ENCODE measurements at regions not wholly inside any gene's neighbourhood (a gene's known extent, or its start where the extent isn't known, plus 50 kb on each side); places are given as distances from the start of the nearest gene placed in this dataset.

GRCh38 chr21:28152732-28153131, 839.9 kb downstream of the LTN1 start:
- Mint-ChIP-seq H3K27me3 (ENCODE audit: insufficient read depth, low read depth) (no peaks in the 10 kb centered on the region), H3K4me1 (no peaks in the 10 kb centered on the region), H3K9me3 (no peaks in the 10 kb centered on the region), H3K4me3 (no peak overlapping the region), H3K36me3 (no peaks in the 10 kb centered on the region), H3K27ac (no peak overlapping the region)
- TF ChIP-seq CTCF (IDR thresholded peaks at IDR 0.05) (no peak), EZH2 (IDR thresholded peaks at IDR 0.05) (no peak), EZH2phosphoT487 (IDR thresholded peaks at IDR 0.05) (no peak)
- Histone ChIP-seq H3K4me1 (no peaks in the 10 kb centered on the region), H3K79me2 (ENCODE audit: low read depth) (no peaks in the 10 kb centered on the region), H3K4me3 (no peak overlapping the region), H3K4me2 (no peak overlapping the region), H2AFZ (replicated peaks) (no peak overlapping the region), H3K27ac (no peak overlapping the region), H3K9ac (no peak overlapping the region), H3K9me3 (ENCODE audit: low read depth) (no peaks in the 10 kb centered on the region), H3F3A (ENCODE audit: low read depth) (no peaks in the 10 kb centered on the region), H3K36me3 (no peaks in the 10 kb centered on the region), H3K27me3 (no peaks in the 10 kb centered on the region), H4K20me1 (ENCODE audit: low read depth) (no peaks in the 10 kb centered on the region)
- DNase-seq (ENCODE audit: low spot score): no peak

GRCh38 chr21:28151758-28152157, 840.9 kb downstream of the LTN1 start:
- Mint-ChIP-seq H3K9me3 (no peaks in the 10 kb centered on the region), H3K27ac (no peak overlapping the region), H3K4me3 (no peak overlapping the region), H3K27me3 (ENCODE audit: insufficient read depth, low read depth) (no peaks in the 10 kb centered on the region), H3K4me1 (no peaks in the 10 kb centered on the region), H3K36me3 (no peaks in the 10 kb centered on the region)
- H2AFZ ChIP-seq (replicated peaks): no peak overlapping the region
- H3K4me1 ChIP-seq: no peaks in the 10 kb centered on the region
- H3K27me3 ChIP-seq: no peaks in the 10 kb centered on the region
- H3K9ac ChIP-seq: no peak overlapping the region
- DNase-seq (ENCODE audit: low spot score): no peak
- H3K27ac ChIP-seq: no peak overlapping the region
- H3K4me3 ChIP-seq: no peak overlapping the region
- TF ChIP-seq EZH2phosphoT487 (IDR thresholded peaks at IDR 0.05) (no peak), EZH2 (IDR thresholded peaks at IDR 0.05) (no peak), CTCF (IDR thresholded peaks at IDR 0.05) (no peak)
- H3K4me2 ChIP-seq: no peak overlapping the region
- H3K9me3 ChIP-seq (ENCODE audit: low read depth): no peaks in the 10 kb centered on the region
- no peaks in the 10 kb centered on the region for H3K79me2 ChIP-seq (ENCODE audit: low read depth)
- H3F3A ChIP-seq (ENCODE audit: low read depth): no peaks in the 10 kb centered on the region
- H3K36me3 ChIP-seq: no peaks in the 10 kb centered on the region
- H4K20me1 ChIP-seq (ENCODE audit: low read depth): no peaks in the 10 kb centered on the region

GRCh38 chr21:28150778-28151177, 841.9 kb downstream of the LTN1 start:
- Histone ChIP-seq H3F3A (ENCODE audit: low read depth) (no peaks in the 10 kb centered on the region), H3K4me2 (no peak overlapping the region), H3K4me3 (no peak overlapping the region), H3K79me2 (ENCODE audit: low read depth) (no peaks in the 10 kb centered on the region), H3K4me1 (no peaks in the 10 kb centered on the region), H3K27me3 (no peaks in the 10 kb centered on the region), H3K9me3 (ENCODE audit: low read depth) (no peaks in the 10 kb centered on the region), H4K20me1 (ENCODE audit: low read depth) (no peaks in the 10 kb centered on the region), H3K9ac (no peak overlapping the region), H3K27ac (no peak overlapping the region), H2AFZ (replicated peaks) (no peak overlapping the region), H3K36me3 (no peaks in the 10 kb centered on the region)
- H3K4me1 Mint-ChIP-seq: no peaks in the 10 kb centered on the region
- H3K27me3 Mint-ChIP-seq (ENCODE audit: insufficient read depth, low read depth): no peaks in the 10 kb centered on the region
- H3K27ac Mint-ChIP-seq: no peak overlapping the region
- H3K4me3 Mint-ChIP-seq: no peak overlapping the region
- no peaks in the 10 kb centered on the region for H3K36me3 Mint-ChIP-seq
- H3K9me3 Mint-ChIP-seq: no peaks in the 10 kb centered on the region
- TF ChIP-seq CTCF (IDR thresholded peaks at IDR 0.05): no peak
- no peak for TF ChIP-seq EZH2 (IDR thresholded peaks at IDR 0.05)
- no peak for TF ChIP-seq EZH2phosphoT487 (IDR thresholded peaks at IDR 0.05)
- DNase-seq (ENCODE audit: low spot score): no peak
